GM19468 (cell line): ENCODE measurements at regions not wholly inside any gene's neighbourhood (a gene's known extent, or its start where the extent isn't known, plus 50 kb on each side); places are given as distances from the start of the nearest gene placed in this dataset.

Source experiments
- ATAC-seq: cut with Tn5 transposase; IDR thresholded peaks from one replicate; pipeline ENCODE4 v1.9.1; 2021; ENCODE audit warnings: mild to moderate bottlenecking, moderate library complexity, moderate number of reproducible peaks; ENCODE audit not compliant: unreplicated experiment; ENCODE audit errors: extremely low read depth

DNA sequence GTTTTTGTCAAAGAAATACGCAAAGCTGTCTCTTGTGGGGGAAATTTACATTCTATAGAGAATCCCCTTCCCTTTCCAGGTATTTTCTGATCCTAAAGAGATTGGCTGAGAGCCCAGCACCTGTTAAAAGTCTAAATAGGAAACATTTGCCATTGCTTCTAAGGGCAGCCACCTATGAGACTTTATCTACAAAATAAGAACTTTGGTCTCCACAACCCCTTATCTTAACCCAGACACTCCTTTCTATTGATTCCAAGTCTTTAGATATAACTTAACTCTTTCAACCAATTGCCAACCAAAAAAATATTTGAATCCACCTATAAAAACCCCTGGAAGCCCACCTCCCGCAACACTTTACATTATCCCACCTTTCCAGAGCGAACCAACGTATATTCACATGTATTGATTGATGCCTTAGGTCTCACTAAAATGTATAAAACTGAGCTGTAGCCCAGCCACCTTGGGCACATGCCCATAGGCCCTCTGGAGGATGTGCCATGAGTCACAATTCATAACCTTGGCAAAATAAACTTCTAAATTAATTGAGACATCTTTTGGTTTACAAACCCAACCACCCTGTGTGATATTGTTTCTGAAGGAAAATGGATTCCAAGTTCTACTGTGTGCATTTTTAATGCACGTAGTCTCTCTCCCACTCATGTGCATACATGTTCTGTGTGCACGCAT, 211.4 kb downstream of the GAS1 start:
- no peak for ATAC-seq

DNA sequence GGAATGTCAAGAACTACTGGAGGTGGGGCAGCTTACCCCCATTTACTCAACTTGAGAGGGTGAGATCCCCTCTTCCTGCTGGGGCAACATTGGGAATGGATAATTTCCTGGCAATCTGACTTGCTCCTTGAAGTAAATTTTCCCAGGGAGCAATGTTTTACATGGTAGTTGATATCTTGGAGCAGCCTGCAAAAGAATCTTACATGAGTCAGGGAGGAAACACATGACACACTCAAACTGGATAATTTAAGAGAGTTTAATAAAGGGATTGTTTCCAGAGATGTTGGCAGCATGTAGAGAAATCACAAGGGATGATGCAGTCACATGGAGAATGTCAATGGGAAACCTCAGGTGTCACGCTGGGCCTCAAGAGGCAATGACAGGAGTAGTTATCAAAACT, 212.5 kb downstream of the GAS1 start:
- no peak for ATAC-seq

- no peak for ATAC-seq
Observed at GRCh38 chr9:86733929-86734328, 213.4 kb downstream of the GAS1 start.

DNA sequence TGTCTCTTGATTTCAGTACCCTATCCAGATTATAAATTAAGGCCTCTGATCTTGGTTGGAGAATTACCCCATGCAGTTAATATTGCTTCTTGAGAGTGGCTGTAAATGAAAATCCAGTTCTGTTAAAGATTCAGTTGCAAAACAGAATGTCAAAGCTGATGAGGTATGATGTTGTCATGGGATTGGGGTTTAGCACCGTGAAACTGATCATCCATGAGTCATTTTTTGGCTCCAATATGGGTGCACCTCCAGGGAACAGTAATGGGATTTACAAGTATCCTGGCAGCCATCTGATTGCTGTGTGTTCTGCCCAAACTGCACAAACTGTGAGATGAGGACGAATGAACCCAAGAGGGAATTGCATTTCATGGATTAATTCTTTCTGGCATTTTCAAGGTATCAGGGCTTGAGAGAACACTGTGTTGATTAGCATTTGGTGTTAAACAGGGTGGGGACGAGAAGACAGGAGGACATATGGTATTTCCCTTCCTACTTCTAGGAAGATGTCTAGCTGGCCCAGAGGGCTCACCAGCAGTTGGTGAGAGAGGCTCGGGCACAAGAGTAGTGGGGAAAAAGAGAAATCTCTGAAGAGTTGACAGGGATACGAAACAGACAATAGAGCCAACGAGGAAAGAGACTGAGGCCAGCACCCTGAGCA, 214.7 kb downstream of the GAS1 start:
- ATAC-seq, result no peak

DNA sequence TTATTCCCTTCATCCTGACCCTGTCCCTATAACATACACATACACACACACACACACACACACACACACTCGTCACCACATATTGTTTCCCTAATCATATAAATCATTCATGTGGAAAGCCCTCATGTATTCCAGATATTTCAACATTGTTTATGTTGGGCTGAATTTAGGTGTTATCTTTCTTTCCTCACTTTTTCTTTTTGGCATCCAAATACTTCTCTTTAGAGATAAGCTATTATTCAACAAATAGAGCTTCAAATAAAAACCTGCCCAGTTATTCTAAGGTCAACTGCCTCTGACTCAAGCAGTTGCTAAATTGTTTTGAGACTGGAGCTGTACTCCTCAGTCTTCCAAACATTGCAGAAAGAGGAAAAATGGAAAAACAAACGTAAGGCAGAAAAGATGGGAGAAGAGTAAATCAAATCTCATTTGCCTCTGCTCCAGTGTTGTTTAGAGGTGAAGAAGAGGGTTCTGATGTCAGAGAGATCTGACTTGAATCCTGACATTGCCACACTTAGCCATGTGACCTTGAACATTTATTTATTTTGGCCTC, 215.7 kb downstream of the GAS1 start:
- ATAC-seq, result no peak

DNA sequence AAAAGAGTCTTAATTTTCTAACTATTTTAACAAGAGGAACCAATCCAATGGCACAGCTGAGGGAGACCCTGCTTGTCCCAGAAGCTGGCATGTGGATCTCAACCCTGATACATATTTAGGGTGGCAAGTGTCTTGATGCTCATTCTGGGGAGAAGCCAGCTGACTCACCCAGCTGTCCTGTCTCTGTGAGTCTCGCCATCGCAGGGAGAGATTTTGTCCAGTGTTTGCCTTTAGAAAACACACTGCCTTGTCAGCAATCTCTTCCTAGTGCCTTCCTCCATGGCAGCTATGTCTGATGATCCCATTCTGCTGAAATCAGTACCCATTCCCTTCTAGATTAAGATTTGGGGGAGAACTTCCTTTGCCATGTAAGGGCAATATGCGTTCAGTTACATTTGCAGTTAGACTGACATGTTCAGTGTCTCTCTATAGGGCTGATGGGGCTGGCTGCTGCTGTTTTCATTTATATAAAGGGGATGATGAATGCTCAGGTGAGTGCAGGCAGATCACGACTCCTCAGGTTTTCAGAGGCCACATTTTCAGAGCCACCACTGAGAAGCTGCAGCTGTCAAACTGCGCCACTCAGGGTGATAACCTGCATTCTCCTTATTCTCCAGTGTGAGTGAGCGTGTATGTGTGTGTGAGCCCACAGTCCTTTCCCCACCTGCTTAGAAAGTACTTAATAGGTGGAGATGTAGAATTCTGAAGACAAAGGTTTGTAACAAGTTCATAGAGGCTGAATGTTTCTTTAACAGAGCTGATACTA, 217.0 kb downstream of the GAS1 start:
- no peak for ATAC-seq

GRCh38 chr9:86724529-86724928, 222.8 kb downstream of the GAS1 start:
- ATAC-seq, result no peak

DNA sequence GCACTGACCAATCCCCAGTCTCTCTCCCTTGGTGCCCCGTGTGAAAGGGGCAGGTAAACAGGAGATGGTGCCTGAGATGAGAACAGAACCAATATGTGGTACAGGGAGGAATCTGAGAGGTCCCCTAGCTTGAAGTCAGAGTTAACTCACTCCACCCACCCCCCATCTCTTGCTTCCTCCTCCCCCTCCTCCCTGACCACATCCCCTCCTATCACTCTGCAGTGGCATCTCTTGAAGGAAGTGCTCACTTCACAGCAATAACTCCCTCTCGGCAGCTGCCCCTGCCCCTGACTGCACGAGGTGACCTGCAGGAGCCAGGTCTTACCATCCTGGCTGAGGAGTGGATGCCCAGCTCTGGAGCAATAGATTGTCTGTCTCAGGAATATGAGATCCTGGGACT, 224.0 kb downstream of the GAS1 start:
- ATAC-seq, result no peak

- ATAC-seq, result no peak
Observed at GRCh38 chr9:86722706-86723075, 224.6 kb downstream of the GAS1 start.

GRCh38 chr9:86721843-86722705, 225.2 kb downstream of the GAS1 start:
- no peak for ATAC-seq

GRCh38 chr9:86721226-86721781, 226.0 kb downstream of the GAS1 start:
- no peak for ATAC-seq

DNA sequence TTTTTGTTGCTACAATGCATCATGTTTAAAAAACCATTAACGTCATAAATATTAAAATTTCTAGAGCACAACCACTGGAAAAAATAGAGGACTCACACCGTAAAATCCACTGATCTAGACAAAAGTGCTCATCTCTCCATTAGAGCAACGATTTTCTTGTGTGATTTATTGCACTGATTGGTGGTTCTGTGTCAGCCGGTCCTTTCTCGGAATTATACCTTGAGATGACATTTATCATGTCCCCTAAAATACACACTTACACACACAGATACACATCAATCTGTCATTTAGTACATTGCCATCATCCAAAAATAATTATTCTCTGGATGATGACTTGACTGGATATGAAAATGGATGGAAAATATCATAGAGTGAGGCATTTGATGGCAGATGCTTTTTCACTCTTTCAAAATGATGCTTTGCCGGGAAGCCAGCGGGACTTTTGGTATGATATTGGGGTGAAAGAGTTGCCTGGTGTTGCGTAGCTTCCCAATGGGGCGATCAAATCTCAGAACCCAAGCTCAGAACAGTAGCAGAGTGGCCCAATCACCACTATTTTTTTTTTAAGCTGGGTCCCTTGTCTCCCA, 226.6 kb downstream of the GAS1 start:
- no peak for ATAC-seq

DNA sequence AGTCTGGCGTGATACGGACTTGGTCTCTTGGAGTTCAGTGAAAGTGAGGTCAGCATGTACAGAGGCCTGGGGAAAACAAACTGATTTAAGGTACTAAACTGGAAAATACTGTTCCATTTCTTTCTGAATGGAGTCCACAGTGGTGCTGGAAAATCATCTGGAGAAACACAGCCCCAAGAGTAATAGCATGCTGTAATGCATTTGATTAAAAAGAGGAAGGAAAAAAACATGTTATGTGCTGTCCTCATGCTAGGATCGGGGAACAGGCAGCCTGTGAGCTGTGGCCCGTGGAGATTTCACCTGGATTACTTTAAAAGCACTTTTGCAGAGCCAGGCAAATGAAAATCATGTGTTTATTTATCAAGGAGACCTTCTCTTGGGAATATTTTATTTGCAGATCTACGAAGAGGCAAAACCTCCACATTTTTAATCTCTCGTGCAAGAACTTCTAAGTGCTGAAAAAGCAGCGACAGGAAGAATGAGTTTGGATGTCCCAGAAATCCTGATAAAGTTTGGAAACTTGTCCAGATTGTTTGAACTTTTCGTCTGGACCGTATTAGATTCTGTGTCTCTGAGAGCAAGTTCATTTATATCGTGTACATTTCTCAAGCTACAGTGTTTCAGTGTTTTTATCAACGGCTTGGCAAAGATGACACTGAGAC, 228.8 kb downstream of the GAS1 start:
- no peak for ATAC-seq

GRCh38 chr9:86716326-86716922, 230.9 kb downstream of the GAS1 start:
- ATAC-seq, result no peak

GRCh38 chr9:86714999-86715398, 232.3 kb downstream of the GAS1 start:
- no peak for ATAC-seq

- ATAC-seq, result no peak
Observed at GRCh38 chr9:86713970-86714369, 233.3 kb downstream of the GAS1 start.

GRCh38 chr9:86713470-86713869, 233.8 kb downstream of the GAS1 start:
- ATAC-seq, result no peak

GRCh38 chr9:86708918-86709835, 238.1 kb downstream of the GAS1 start:
- no peak for ATAC-seq
